Colonic mucosa (tissue), 4 donors: ENCODE measurements at regions not wholly inside any gene's neighbourhood (a gene's known extent, or its start where the extent isn't known, plus 50 kb on each side); places are given as distances from the start of the nearest gene placed in this dataset.

Source experiments
- DNase-seq: peaks from one replicate; pipeline ENCODE4 v3.0.0-alpha.2; 2020
- H3K27ac ChIP-seq: fragments of 200-600 bp; one replicate; pipeline ENCODE4 v1.8.0; 2021
- H3K27me3 ChIP-seq: fragments of 200-600 bp; one replicate; pipeline ENCODE4 v1.8.0; 2021
- H3K36me3 ChIP-seq: fragments of 200-600 bp; one replicate; pipeline ENCODE4 v1.8.0; 2021
- H3K4me1 ChIP-seq: fragments of 200-600 bp; one replicate; pipeline ENCODE4 v1.8.0; 2021; ENCODE audit warnings: mild to moderate bottlenecking
- H3K4me3 ChIP-seq: fragments of 200-600 bp; one replicate; pipeline ENCODE4 v1.8.0; 2021
- H3K9ac ChIP-seq, 2 donors: one replicate each; pipeline ENCODE4 v1.7.0; 2013; ENCODE audit warnings: control low read depth in 2 of 2, low read depth in 2 of 2, low read length in 2 of 2
- H3K9me3 ChIP-seq: fragments of 200-600 bp; one replicate; pipeline ENCODE4 v1.8.0; 2021
- CTCF ChIP-seq: fragments of 200-600 bp; IDR thresholded peaks from one replicate; pipeline ENCODE4 v1.8.0; 2022; ENCODE audit warnings: antibody characterized with exemption, mild to moderate bottlenecking
- intact Hi-C: fragments of 100-400 bp; cut with DNase I; formaldehyde crosslinking; loops from one replicate; pipeline ENCODE4 v1.14.1; 2022
- donor health status: healthy.
- donor health status: DM: no; HTN: no; CAD: no.
- donor health status: DM: no; HTN: no; CAD: no.

- no peaks in the 10 kb centered on the region for H3K4me1 ChIP-seq
- no peaks in the 10 kb centered on the region for H3K9me3 ChIP-seq
- H3K27ac ChIP-seq, result no peak overlapping the region
- TF ChIP-seq CTCF, result no peak
- no peaks in the 10 kb centered on the region for H3K27me3 ChIP-seq
- no peaks in the 10 kb centered on the region for H3K36me3 ChIP-seq
- DNase-seq, result no peak
- intact Hi-C loops, result loop anchor here (10.0 kb wide), 2 partner anchors 265 to 435 kb away; no protein-coding TSS in a partner anchor
- no peak overlapping the region for H3K4me3 ChIP-seq
- no peak overlapping the region for H3K9ac ChIP-seq
Measured at GRCh38 chr22:23389271-23390071, 190.6 kb downstream of the IGLL1 start.

GRCh38 chr22:23388517-23388890 lies 191.6 kb downstream of the IGLL1 start:
- no peak overlapping the region for H3K9ac ChIP-seq
- H3K4me1 ChIP-seq, result no peaks in the 10 kb centered on the region
- no peaks in the 10 kb centered on the region for H3K9me3 ChIP-seq
- no peaks in the 10 kb centered on the region for H3K36me3 ChIP-seq
- no peak overlapping the region for H3K4me3 ChIP-seq
- no peak for TF ChIP-seq CTCF
- intact Hi-C loops, result loop anchor here (10.0 kb wide), 2 partner anchors 264 to 434 kb away; no protein-coding TSS in a partner anchor
- H3K27ac ChIP-seq, result no peak overlapping the region
- DNase-seq, result no peak
- H3K27me3 ChIP-seq, result no peaks in the 10 kb centered on the region

GRCh38 chr22:23387827-23388516 lies 192.1 kb downstream of the IGLL1 start:
- intact Hi-C loops, result loop anchor here (2.0 to 10.0 kb wide), 3 partner anchors 73 to 433 kb away; no protein-coding TSS in a partner anchor
- Histone ChIP-seq H3K27me3 (no peaks in the 10 kb centered on the region), H3K9ac (no peak overlapping the region), H3K27ac (no peak overlapping the region), H3K36me3 (no peaks in the 10 kb centered on the region), H3K4me3 (no peak overlapping the region), H3K4me1 (no peaks in the 10 kb centered on the region), H3K9me3 (no peaks in the 10 kb centered on the region)
- DNase-seq, result no peak
- no peak for TF ChIP-seq CTCF

GRCh38 chr22:23386822-23387580 lies 193.1 kb downstream of the IGLL1 start:
- no peak overlapping the region for H3K27ac ChIP-seq
- no peaks in the 10 kb centered on the region for H3K4me1 ChIP-seq
- H3K4me3 ChIP-seq, result no peak overlapping the region
- no peak overlapping the region for H3K9ac ChIP-seq
- no peaks in the 10 kb centered on the region for H3K9me3 ChIP-seq
- no peak for TF ChIP-seq CTCF
- no peak for DNase-seq
- H3K36me3 ChIP-seq, result no peaks in the 10 kb centered on the region
- H3K27me3 ChIP-seq, result no peaks in the 10 kb centered on the region
- intact Hi-C loops, result loop anchor here (2.0 to 10.0 kb wide), 3 partner anchors 72 to 432 kb away; no protein-coding TSS in a partner anchor
